Caco-2 (cell line): ENCODE measurements at regions not wholly inside any gene's neighbourhood (a gene's known extent, or its start where the extent isn't known, plus 50 kb on each side); places are given as distances from the start of the nearest gene placed in this dataset.

Experiments
- BruUV-seq: library from RNA; stranded (reverse); fragments of 400-500 nt; replicated peaks from 2 replicates; lab custom pipeline; 2021; lab: Mats Ljungman, UMichigan
- CTCF ChIA-PET: fragments of 300-600 bp; sonication (Branson Sonifier 250); formaldehyde crosslinking; loops from one replicate; lab custom pipeline; 2022; ENCODE audit warnings: antibody characterized with exemption; lab: Charles Lee
- POLR2A ChIA-PET: fragments of 300-600 bp; sonication (Branson Sonifier 250); formaldehyde crosslinking; loops from one replicate; lab custom pipeline; 2022; ENCODE audit warnings: antibody characterized with exemption; lab: Charles Lee
- DNase-seq, 2 experiments: peaks; one replicate each; pipeline versions ENCODE4 v3.0.0 to v3.0.0-alpha.2; 2020 to 2022
- H3K27me3 ChIP-seq: replicated peaks from 2 replicates; pipeline ENCODE4 v1.6.0; 2011; ENCODE audit warnings: low read length; ENCODE audit not compliant: control insufficient read depth, insufficient read depth
- H3K36me3 ChIP-seq: 2 replicates; pipeline ENCODE4 v1.5.1; 2011; ENCODE audit warnings: low read length; ENCODE audit not compliant: control insufficient read depth, insufficient read depth
- H3K4me1 ChIP-seq: fragments of 250-450 bp; sonication (Bioruptor Pico); 2 replicates; pipeline ENCODE4 v1.5.1; 2020; ENCODE audit warnings: mild to moderate bottlenecking
- H3K4me3 ChIP-seq: 2 replicates; pipeline ENCODE4 v1.5.1; 2011; ENCODE audit warnings: low read depth, mild to moderate bottlenecking, control low read depth, low read length
- H3K9me3 ChIP-seq: fragments of 250-450 bp; sonication (Bioruptor Pico); 2 replicates; pipeline ENCODE4 v1.5.1; 2020; ENCODE audit warnings: mild to moderate bottlenecking, moderate library complexity
- H3K27ac Mint-ChIP-seq: one replicate; pipeline ENCODE4 v1.8.0; 2022; ENCODE audit warnings: mixed read lengths; ENCODE audit not compliant: unreplicated experiment
- H3K27me3 Mint-ChIP-seq: one replicate; pipeline ENCODE4 v1.8.0; 2022; ENCODE audit warnings: mixed read lengths; ENCODE audit not compliant: insufficient read depth, unreplicated experiment
- H3K36me3 Mint-ChIP-seq: one replicate; pipeline ENCODE4 v1.8.0; 2022; ENCODE audit warnings: mild to moderate bottlenecking, mixed read lengths; ENCODE audit not compliant: insufficient read depth, unreplicated experiment
- H3K4me1 Mint-ChIP-seq: one replicate; pipeline ENCODE4 v1.8.0; 2022; ENCODE audit warnings: low read depth, mixed read lengths; ENCODE audit not compliant: unreplicated experiment
- H3K4me3 Mint-ChIP-seq: one replicate; pipeline ENCODE4 v1.8.0; 2022; ENCODE audit warnings: mild to moderate bottlenecking, moderate library complexity, mixed read lengths; ENCODE audit not compliant: unreplicated experiment
- H3K9me3 Mint-ChIP-seq: one replicate; pipeline ENCODE4 v1.8.0; 2022; ENCODE audit warnings: mixed read lengths; ENCODE audit not compliant: unreplicated experiment
- CTCF ChIP-seq, 2 experiments: fragments of 200-600 bp in 1 of 2; IDR thresholded peaks; 1 replicate in 1 of 2; 2 replicates in 1 of 2; pipeline versions ENCODE4 v1.5.1 to v1.8.0; 2011 to 2022; ENCODE audit warnings: antibody characterized with exemption in 1 of 2, control low read depth in 1 of 2, inconsistent platforms in 1 of 2, low read depth in 1 of 2, low read length in 1 of 2, mild to moderate bottlenecking in 1 of 2, moderate library complexity in 1 of 2; ENCODE audit not compliant: insufficient read depth in 1 of 2, severe bottlenecking in 1 of 2, unreplicated experiment in 1 of 2
- intact Hi-C: fragments of 100-400 bp; cut with micrococcal nuclease; formaldehyde crosslinking; loops from one replicate; pipeline ENCODE4 v1.10.0; 2022; ENCODE audit not compliant: unreplicated experiment

GRCh38 chr4:143017210-143017609, 167.5 kb upstream of the USP38 start:
- peaks cover 5% of the 10 kb centered on the region for H3K27me3 Mint-ChIP-seq
- intact Hi-C loops = no loop called here
- H3K4me3 Mint-ChIP-seq = no peak overlapping the region
- H3K9me3 Mint-ChIP-seq = peaks cover 11% of the 10 kb centered on the region
- no peaks in the 10 kb centered on the region for H3K27me3 ChIP-seq
- H3K4me1 Mint-ChIP-seq = no peaks in the 10 kb centered on the region
- no TSS peak for BruUV-seq
- H3K9me3 ChIP-seq = no peaks in the 10 kb centered on the region; the same call in 1 of the 2 replicates
- ChIA-PET POLR2A (no interaction called here), CTCF (no interaction called here)
- no peak overlapping the region for H3K4me3 ChIP-seq
- TF ChIP-seq CTCF (IDR thresholded peaks at IDR 0.05; ENCODE audit: insufficient read depth in 1 of 2, low read depth in 1 of 2, low read length in 1 of 2, severe bottlenecking in 1 of 2, unreplicated experiment in 1 of 2) = no peak
- H3K36me3 Mint-ChIP-seq = no peaks in the 10 kb centered on the region
- no peaks in the 10 kb centered on the region for H3K4me1 ChIP-seq
- no peak for DNase-seq
- H3K27ac Mint-ChIP-seq = no peak overlapping the region
- no peaks in the 10 kb centered on the region for H3K36me3 ChIP-seq

GRCh38 chr4:143019351-143019750, 165.4 kb upstream of the USP38 start:
- DNase-seq = no peak
- peaks cover 3% of the 10 kb centered on the region for H3K27me3 Mint-ChIP-seq
- ChIA-PET POLR2A (no interaction called here), CTCF (no interaction called here)
- no peaks in the 10 kb centered on the region for H3K36me3 ChIP-seq
- H3K9me3 Mint-ChIP-seq = peaks cover 11% of the 10 kb centered on the region
- no peaks in the 10 kb centered on the region for H3K27me3 ChIP-seq
- no TSS peak for BruUV-seq
- TF ChIP-seq CTCF (IDR thresholded peaks at IDR 0.05; ENCODE audit: insufficient read depth in 1 of 2, low read depth in 1 of 2, low read length in 1 of 2, severe bottlenecking in 1 of 2, unreplicated experiment in 1 of 2) = no peak
- no peak overlapping the region for H3K4me3 Mint-ChIP-seq
- no peaks in the 10 kb centered on the region for H3K4me1 ChIP-seq
- H3K9me3 ChIP-seq = no peaks in the 10 kb centered on the region; the same call in 1 of the 2 replicates
- no peak overlapping the region for H3K27ac Mint-ChIP-seq
- no peak overlapping the region for H3K4me3 ChIP-seq
- intact Hi-C loops = no loop called here
- H3K36me3 Mint-ChIP-seq = no peaks in the 10 kb centered on the region
- peaks cover 6% of the 10 kb centered on the region for H3K4me1 Mint-ChIP-seq

GRCh38 chr4:143021384-143021783, 163.3 kb upstream of the USP38 start:
- TF ChIP-seq CTCF (IDR thresholded peaks at IDR 0.05; ENCODE audit: insufficient read depth in 1 of 2, low read depth in 1 of 2, low read length in 1 of 2, severe bottlenecking in 1 of 2, unreplicated experiment in 1 of 2) = no peak
- no peaks in the 10 kb centered on the region for H3K27me3 Mint-ChIP-seq
- peaks cover 6% of the 10 kb centered on the region for H3K4me1 Mint-ChIP-seq
- H3K9me3 Mint-ChIP-seq = no peaks in the 10 kb centered on the region
- Histone ChIP-seq H3K36me3 (no peaks in the 10 kb centered on the region), H3K27me3 (no peaks in the 10 kb centered on the region), H3K4me1 (no peaks in the 10 kb centered on the region), H3K9me3 (no peaks in the 10 kb centered on the region), H3K4me3 (no peak overlapping the region)
- no peak overlapping the region for H3K27ac Mint-ChIP-seq
- ChIA-PET POLR2A (no interaction called here), CTCF (interaction anchor here (1.4 kb wide), 1 partner anchor 36 kb away, joined by 4 read pairs; no protein-coding TSS in a partner anchor)
- no peaks in the 10 kb centered on the region for H3K36me3 Mint-ChIP-seq
- BruUV-seq = no TSS peak
- DNase-seq = no peak
- intact Hi-C loops = no loop called here
- no peak overlapping the region for H3K4me3 Mint-ChIP-seq
